GM21717 (cell line): ENCODE measurements at regions not wholly inside any gene's neighbourhood (a gene's known extent, or its start where the extent isn't known, plus 50 kb on each side); places are given as distances from the start of the nearest gene placed in this dataset.

ENCODE experiments used
- ATAC-seq: cut with Tn5 transposase; IDR thresholded peaks from one replicate; pipeline ENCODE4 v1.9.1; 2021; ENCODE audit warnings: mild to moderate bottlenecking, moderate library complexity; ENCODE audit not compliant: unreplicated experiment

- no peak for ATAC-seq
Measured at GRCh38 chr7:153006452-153006851, 246.9 kb downstream of the ACTR3B start.

- ATAC-seq: no peak
Measured at GRCh38 chr7:153006911-153007310, 247.4 kb downstream of the ACTR3B start.

- no peak for ATAC-seq
Measured at GRCh38 chr7:153010416-153010815, 250.9 kb downstream of the ACTR3B start.

- no peak for ATAC-seq
Measured at GRCh38 chr7:153012203-153012602, 252.7 kb downstream of the ACTR3B start.

GRCh38 chr7:153017223-153017622 lies 257.7 kb downstream of the ACTR3B start:
- no peak for ATAC-seq

- no peak for ATAC-seq
Measured at GRCh38 chr7:153021542-153021941, 262.0 kb downstream of the ACTR3B start.

GRCh38 chr7:153022475-153023193 lies 263.1 kb downstream of the ACTR3B start:
- no peak for ATAC-seq

- no peak for ATAC-seq
Measured at GRCh38 chr7:153023194-153023592, 263.6 kb downstream of the ACTR3B start.

- ATAC-seq: no peak
Measured at GRCh38 chr7:153027210-153027609, 267.7 kb downstream of the ACTR3B start.

GRCh38 chr7:153027904-153028303 lies 268.4 kb downstream of the ACTR3B start:
- no peak for ATAC-seq

- ATAC-seq: no peak
Measured at GRCh38 chr7:153030976-153031375, 271.4 kb downstream of the ACTR3B start.

GRCh38 chr7:153034791-153035190 lies 275.2 kb downstream of the ACTR3B start:
- ATAC-seq: no peak

- ATAC-seq: no peak
Measured at GRCh38 chr7:153036396-153037063, 277.0 kb downstream of the ACTR3B start.

GRCh38 chr7:153043440-153043839 lies 283.9 kb downstream of the ACTR3B start:
- ATAC-seq: no peak

GRCh38 chr7:153044981-153045380 lies 285.4 kb downstream of the ACTR3B start:
- ATAC-seq: no peak

GRCh38 chr7:153047079-153047959 lies 287.8 kb downstream of the ACTR3B start:
- no peak for ATAC-seq

- no peak for ATAC-seq
Measured at GRCh38 chr7:153052206-153052605, 292.7 kb downstream of the ACTR3B start.

GRCh38 chr7:153061910-153062528 lies 302.5 kb downstream of the ACTR3B start:
- ATAC-seq: no peak

GRCh38 chr7:153065051-153065450 lies 305.5 kb downstream of the ACTR3B start:
- ATAC-seq: no peak

- no peak for ATAC-seq
Measured at GRCh38 chr7:153066711-153067110, 307.2 kb downstream of the ACTR3B start.

- no peak for ATAC-seq
Measured at GRCh38 chr7:153070141-153070540, 310.6 kb downstream of the ACTR3B start.
